HG03196 (cell line): ENCODE measurements at regions not wholly inside any gene's neighbourhood (a gene's known extent, or its start where the extent isn't known, plus 50 kb on each side); places are given as distances from the start of the nearest gene placed in this dataset.
"Not testable (repeated sequence)": the region's sequence is repeated elsewhere in the genome, so short reads cannot be mapped to it uniquely, and the experiment has no call there.

ENCODE experiments used
- ATAC-seq: cut with Tn5 transposase; IDR thresholded peaks from one replicate; pipeline ENCODE4 v1.9.1; 2021; ENCODE audit not compliant: unreplicated experiment

- ATAC-seq: not testable (repeated sequence)
Observed at GRCh38 chr15:44817797-44818196, 81.5 kb downstream of the TRIM69 start.

GRCh38 chr15:44819331-44819987 is 83.1 kb downstream of the TRIM69 start:
- not testable (repeated sequence) for ATAC-seq

GRCh38 chr15:44820535-44820934 is 84.2 kb downstream of the TRIM69 start:
- not testable (repeated sequence) for ATAC-seq

GRCh38 chr15:44820967-44821366 is 84.6 kb downstream of the TRIM69 start:
- not testable (repeated sequence) for ATAC-seq

DNA sequence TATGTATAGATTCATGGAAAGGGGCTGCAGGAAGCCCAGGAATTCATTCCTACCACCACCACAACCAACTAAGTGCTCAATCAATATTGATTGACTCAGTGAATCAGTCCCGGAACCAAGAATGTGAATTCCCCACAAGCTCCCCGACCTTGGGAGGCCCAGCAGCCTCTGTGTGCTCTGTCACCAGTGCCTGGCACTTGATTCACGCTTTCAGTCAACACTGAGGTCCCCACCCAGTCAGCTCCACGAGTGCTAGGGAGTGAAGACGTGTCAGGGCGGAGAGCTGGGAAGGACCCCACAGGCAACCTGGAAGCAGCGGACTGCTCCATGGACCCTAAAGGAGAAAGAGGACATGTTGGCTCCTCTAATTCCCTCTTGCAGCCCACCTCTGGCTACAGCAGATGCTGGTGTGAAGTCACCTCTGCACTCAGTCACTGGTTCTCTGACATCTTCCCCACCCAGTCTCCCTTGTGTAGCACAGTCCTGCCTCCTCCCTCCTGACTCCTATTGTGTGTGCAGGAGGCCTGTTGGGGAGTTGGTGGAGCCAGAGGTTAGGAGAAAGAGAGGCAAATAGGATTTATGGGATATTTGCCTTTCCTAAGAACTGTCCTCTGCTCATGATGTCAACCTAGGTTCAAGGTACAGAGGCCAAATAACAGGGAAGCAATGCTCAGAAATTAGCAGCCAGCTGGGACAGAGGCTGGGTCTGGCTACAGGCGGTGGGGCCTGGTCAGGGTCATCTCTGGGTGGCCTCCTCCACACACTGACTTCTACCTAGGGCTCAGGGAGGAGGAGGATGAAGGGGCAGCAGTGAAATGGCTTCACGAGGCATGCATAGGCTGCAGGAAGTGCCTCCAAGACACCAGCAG is 88.2 kb downstream of the TRIM69 start:
- not testable (repeated sequence) for ATAC-seq

DNA sequence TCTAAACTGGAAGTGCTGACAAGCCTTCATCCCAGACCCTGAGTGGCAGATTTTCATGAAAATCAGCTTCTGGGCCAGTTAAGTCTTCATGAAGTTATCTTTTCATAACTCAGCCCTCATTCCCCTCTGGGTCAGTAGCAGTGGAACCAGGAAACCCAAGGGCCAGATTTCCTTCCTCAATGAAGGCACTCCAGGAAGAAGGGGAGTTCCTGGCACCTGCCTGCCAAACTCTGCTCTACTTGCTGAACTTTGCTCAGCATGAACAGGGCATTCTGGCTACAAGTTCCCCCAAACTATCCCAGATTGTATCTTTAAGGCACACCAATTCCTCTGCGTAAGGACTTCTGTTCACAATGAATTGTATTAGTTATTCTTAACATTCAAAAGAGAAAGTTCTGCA is 90.3 kb downstream of the TRIM69 start:
- ATAC-seq: not testable (repeated sequence)

DNA sequence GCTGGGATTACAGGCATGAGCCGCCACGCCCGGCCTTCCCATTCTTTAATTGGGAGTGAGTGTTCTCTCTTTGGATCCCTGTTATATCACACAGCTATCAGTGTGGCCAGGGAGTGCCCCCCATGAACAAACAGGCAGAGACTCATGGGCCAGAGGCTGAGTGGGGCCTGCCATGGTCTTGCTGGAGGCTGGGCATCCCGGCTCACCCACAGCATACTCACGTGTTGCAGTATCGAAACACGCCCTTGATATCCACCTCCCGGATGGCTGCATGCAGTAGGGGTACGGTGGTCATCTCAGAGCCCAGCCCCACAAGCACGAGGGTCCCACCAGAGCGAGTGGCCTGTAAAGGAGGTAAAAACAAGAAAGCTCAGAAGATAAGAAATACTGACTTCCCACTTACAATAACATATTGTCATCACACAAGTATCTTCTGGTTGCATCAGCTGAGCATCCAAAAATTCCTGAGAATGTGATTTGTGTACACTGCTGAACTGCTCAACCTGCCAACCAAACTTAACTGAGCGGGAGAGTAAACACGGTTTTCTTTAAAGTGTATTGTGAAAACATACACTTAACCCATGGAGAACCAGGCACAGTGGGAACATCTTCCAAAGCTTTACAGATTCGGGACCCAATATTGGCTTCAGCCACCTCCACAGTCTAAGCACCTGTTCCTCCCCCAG is 92.0 kb downstream of the TRIM69 start:
- not testable (repeated sequence) for ATAC-seq

DNA sequence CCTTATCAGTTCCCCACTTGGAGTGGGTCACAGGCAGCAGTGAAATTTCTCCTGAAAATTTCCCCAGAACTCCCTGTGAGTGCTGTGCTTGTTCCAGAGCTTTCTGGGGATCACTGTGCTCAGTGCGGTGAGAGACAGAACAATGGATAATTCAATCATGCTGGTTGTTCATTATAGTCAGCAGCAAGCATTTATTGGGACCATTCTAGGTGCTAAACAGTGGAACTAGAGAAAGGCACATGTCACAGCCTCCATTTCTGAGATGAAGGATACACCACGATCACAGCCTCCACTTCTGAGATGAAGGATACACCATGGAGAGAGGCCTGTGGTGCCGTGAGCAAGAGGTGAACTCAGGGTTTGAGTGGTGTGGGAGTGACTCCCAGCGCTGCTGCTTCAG is 92.8 kb downstream of the TRIM69 start:
- ATAC-seq: not testable (repeated sequence)

GRCh38 chr15:44830692-44831408 is 94.5 kb downstream of the TRIM69 start:
- not testable (repeated sequence) for ATAC-seq

GRCh38 chr15:44831409-44831741 is 95.0 kb downstream of the TRIM69 start:
- ATAC-seq: not testable (repeated sequence)

DNA sequence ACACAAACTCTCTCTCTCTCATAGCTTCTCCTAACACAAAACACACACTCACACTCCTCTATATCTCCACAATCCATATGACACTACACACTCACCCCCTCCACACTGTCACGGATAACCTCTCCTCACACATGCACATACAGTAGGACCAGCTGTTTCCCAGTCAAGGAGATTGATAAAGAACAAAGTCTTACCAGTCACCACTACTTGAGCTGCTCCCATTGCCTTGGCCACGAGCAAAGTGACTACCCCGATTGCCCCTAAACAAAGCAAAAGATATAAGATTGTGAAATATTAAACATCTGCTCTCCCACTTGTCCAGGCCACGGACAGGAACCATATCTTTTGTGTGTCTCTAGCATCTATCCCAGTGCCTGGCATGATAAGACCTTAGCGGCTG is 95.8 kb downstream of the TRIM69 start:
- ATAC-seq: not testable (repeated sequence)

DNA sequence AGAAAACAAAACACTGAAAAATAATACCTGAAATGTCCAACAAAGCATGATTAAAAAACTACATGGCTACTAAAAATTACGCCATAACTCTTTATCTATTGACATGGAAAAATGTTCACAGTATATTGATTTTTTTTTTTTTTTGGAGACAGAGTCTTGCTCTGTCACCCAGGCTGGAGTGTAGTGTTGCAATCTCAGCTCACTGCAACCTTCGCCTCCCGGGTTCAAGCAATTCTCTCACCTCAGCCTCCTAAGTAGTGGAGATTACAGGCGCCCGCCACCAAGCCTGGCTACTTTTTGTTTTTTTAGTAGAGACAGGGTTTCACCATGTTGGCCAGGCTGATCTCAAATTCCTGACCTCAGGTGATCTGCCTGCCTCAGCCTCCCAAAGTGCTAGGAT is 96.8 kb downstream of the TRIM69 start:
- not testable (repeated sequence) for ATAC-seq

DNA sequence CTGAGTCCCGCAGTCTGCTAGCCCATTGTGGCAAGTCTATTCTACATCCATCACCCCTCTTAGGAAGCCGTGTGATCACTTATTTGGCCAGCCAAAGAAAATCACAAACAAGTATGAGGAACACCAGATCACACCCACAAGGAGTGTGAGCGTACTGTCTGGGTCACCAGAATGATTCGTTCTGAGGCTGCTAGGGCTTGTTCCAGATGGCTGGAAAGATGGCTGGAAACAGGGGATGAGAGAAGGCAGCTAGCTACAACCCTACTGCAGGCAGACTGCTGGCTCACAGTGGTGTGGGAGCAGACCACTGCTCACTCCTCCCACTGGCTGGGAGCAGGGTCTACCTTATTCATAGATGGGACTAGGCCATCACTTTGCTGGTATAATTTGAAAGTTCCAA is 97.4 kb downstream of the TRIM69 start:
- not testable (repeated sequence) for ATAC-seq

GRCh38 chr15:44835082-44835481 is 98.8 kb downstream of the TRIM69 start:
- ATAC-seq: not testable (repeated sequence)

- no peak for ATAC-seq
Observed at GRCh38 chr15:44836094-44836493, 99.8 kb downstream of the TRIM69 start.

GRCh38 chr15:44838929-44839328 is 102.6 kb downstream of the TRIM69 start:
- ATAC-seq: not testable (repeated sequence)

GRCh38 chr15:44841762-44842161 is 105.4 kb downstream of the TRIM69 start:
- not testable (repeated sequence) for ATAC-seq

GRCh38 chr15:44842883-44843282 is 106.6 kb downstream of the TRIM69 start:
- not testable (repeated sequence) for ATAC-seq

GRCh38 chr15:44844936-44845335 is 108.6 kb downstream of the TRIM69 start:
- not testable (repeated sequence) for ATAC-seq

GRCh38 chr15:44846156-44846555 is 109.8 kb downstream of the TRIM69 start:
- ATAC-seq: not testable (repeated sequence)

DNA sequence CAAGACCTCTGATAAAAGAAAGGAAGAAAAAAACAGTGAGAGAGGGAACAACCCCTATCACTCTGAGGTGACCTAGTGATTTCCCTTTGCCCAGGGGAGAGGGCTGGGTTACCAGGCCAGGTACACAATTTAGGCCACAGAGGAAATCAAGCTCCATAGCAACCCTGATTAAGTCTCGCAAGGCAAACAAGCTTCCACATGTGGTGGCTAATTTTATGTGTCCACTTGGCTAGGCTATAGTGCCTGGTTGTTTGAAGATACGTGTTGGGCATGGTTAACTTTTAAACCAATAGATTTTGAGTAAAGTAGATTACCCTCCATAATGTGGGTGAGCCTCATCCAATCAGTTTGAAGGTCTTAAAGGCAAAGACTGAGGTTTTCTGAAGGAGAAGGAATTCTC is 108.9 kb upstream of the TERB2 start:
- not testable (repeated sequence) for ATAC-seq
